ENCODE measurements at regions not wholly inside any gene's neighbourhood (a gene's known extent, or its start where the extent isn't known, plus 50 kb on each side); places are given as distances from the start of the nearest gene placed in this dataset.
"Not testable (repeated sequence)": the region's sequence is repeated elsewhere in the genome, so short reads cannot be mapped to it uniquely, and the experiment has no call there.

GRCh38 chr11:69572861-69573260, 68.1 kb upstream of the CCND1 start:
- DNase-seq, result no peak

GRCh38 chr11:69573761-69574607, 67.0 kb upstream of the CCND1 start:
- DNase-seq, result no peak

- no peak for DNase-seq
These were observed 66.2 kb upstream of the CCND1 start for GRCh38 chr11:69574608-69575255.

GRCh38 chr11:69575296-69576068, 65.5 kb upstream of the CCND1 start:
- no peak for DNase-seq

GRCh38 chr11:69576069-69576782, 64.7 kb upstream of the CCND1 start:
- peak in 1 of 2 donors; percentile 46 for DNase-seq

GRCh38 chr11:69578167-69578566, 62.8 kb upstream of the CCND1 start:
- DNase-seq, result no peak

GRCh38 chr11:69580529-69580928, 60.4 kb upstream of the CCND1 start:
- no peak for DNase-seq

- no peak for DNase-seq
These were observed 58.0 kb upstream of the CCND1 start for GRCh38 chr11:69582756-69583467.

- DNase-seq, result no peak
These were observed 56.8 kb upstream of the CCND1 start for GRCh38 chr11:69584160-69584559.

- DNase-seq, result no peak
These were observed 55.6 kb upstream of the CCND1 start for GRCh38 chr11:69585385-69585784.

GRCh38 chr11:69587454-69588090, 53.4 kb upstream of the CCND1 start:
- no peak for DNase-seq

GRCh38 chr11:69588270-69588669, 52.7 kb upstream of the CCND1 start:
- DNase-seq, result no peak

- not testable (repeated sequence) for DNase-seq
These were observed 50.9 kb upstream of the CCND1 start for GRCh38 chr11:69590088-69590487.
